ENCODE measurements at regions not wholly inside any gene's neighbourhood (a gene's known extent, or its start where the extent isn't known, plus 50 kb on each side); places are given as distances from the start of the nearest gene placed in this dataset.
"Not testable (repeated sequence)": the region's sequence is repeated elsewhere in the genome, so short reads cannot be mapped to it uniquely, and the experiment has no call there.

DNA sequence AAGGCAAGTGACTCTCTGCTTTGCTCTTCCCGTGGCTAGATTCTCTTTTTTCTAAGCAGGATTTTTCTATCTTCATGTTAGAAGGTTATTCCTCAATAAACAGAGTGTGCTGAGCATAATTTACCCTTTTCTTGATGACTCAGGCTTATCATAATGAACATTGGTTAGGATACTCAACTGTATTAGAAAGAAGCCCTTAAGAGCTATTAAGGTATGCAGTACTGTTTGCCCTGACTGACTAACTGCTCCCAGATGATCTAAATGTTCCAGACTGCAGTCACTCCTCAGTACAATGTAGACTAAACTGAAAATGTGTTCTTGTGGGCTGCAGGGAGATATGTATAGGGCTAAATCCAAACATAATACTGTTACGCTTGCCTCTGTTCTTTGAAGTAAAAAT, 687.8 kb downstream of the NUP35 start:
- FAIRE-seq, result no peak

- no peak for FAIRE-seq
Measured at GRCh38 chr2:183825710-183826109, 701.5 kb downstream of the NUP35 start.

DNA sequence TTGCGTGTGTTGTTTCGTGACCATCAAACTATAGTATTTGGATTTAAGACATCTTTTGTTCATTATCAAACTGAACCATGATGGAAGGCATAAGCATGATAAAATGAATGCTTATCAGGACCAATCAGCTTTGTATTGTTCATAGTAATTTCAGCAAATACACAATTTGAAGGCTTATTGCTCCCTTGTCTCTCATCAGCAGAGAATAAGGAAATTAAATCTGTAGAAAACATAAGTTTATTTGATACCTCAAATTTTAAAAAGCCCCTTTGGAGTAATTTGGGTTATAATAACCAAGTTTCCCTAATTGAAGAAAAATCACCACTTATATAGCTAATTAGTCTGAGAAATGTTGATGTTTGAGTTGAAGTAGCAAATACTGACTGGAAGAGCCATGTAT, 705.7 kb downstream of the NUP35 start:
- FAIRE-seq, result no peak

DNA sequence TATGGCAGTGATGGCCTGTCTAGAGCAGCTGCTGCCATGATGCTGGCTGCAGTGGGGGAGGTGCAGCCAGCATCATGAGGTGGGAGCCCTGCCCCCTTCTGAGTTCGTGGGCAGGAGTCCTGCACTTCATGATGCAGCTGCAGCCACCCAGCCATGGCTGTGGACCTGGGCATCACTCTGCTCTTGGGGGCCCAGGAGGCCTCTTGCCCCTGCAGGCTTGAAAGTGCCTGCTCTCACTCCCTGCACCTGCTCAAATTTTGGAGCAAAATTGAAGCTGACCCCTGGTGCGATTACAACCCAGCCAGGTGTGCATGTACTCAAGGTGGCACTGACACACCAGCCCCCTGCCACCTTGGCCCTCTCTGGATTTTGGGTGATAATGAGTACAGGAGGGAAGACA, 712.9 kb downstream of the NUP35 start:
- FAIRE-seq, result no peak

- FAIRE-seq, result no peak
Measured at GRCh38 chr2:183838295-183838694, 714.1 kb downstream of the NUP35 start.

DNA sequence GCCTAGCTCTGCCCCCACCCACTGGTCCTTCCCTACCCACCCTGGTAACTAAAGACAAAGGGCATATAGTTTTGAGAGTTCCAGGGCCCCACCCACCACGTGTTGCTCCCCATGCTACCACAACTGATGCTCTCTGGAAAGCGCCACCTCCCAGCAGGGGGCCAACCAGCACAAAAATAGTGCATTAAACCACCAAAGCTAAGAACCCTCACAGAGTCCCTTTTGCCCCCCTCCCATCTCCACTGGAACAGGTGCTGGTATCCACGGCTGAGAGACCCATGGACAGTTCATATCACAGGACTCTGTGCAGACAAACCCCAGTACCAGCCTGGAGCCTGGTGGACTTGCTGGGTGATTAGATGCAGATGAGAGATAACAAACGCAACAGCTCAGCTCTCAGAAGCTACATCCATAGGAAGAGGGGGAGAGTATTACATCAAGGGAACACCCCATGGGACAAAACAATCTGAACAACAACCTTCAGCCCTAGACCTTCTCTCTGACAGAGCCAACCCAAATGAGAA, 715.9 kb downstream of the NUP35 start:
- FAIRE-seq, result no peak

- not testable (repeated sequence) for FAIRE-seq
Measured at GRCh38 chr2:183849826-183850225, 725.6 kb downstream of the NUP35 start.

DNA sequence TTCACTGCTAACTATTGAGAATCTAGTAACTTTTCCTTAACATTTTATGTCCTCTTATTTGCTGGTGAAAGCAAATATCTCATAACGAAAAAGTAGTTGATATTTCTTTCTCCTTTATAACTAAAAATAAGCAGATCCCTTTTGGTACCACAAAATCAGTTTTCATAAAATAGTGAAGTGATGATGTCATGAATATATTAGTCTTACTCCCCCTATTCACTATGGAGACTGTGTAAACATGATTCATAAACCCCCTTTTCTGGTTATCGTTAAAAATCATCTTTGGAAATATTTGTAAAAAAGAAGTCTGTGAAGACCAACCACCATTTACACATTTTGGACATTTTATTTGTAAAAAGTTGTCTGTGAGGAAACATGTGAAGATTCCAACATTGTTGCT, 734.9 kb downstream of the NUP35 start:
- no peak for FAIRE-seq

DNA sequence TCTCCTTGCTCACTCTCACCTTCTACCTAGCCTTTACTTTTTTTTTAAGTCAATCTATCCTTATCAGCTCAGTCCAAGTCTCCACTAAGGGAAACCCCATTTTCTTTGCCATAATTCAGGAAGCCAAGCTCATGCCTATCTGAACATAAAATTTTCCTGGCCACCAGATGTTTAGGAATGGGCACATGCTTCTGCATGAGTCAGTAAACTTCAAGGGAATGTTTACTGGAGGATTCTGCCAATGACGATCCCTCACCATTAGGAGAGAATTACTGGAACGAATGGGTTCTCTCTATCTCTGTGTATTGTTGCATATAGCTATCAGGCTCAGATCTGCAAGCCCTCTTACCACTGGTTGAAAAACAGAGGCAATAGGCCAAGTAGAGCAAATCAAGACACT, 731.7 kb upstream of the ZNF804A start:
- no peak for FAIRE-seq

DNA sequence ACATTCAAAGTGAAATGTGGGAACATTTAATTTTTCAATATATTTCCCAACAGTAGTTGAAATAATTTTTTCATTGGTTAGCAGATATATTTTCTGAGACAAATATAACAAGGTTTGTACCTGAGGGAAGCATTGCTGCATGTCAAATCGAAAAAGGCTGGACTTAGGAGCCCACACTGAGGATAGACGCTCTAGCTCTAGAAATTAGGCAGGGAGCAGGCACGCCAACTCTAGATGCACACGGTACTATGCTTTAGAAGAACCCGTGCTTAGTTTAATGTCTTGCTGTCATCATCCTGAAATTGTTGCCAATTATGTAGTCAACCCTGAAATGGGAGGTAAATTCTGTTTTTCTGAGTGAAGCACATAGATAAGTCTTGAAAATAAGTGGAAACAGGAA, 731.1 kb upstream of the ZNF804A start:
- no peak for FAIRE-seq

GRCh38 chr2:183868153-183868552, 730.2 kb upstream of the ZNF804A start:
- FAIRE-seq, result no peak

GRCh38 chr2:183868707-183869106, 729.6 kb upstream of the ZNF804A start:
- FAIRE-seq, result no peak

- FAIRE-seq, result no peak
Measured at GRCh38 chr2:183872131-183872530, 726.2 kb upstream of the ZNF804A start.

- no peak for FAIRE-seq
Measured at GRCh38 chr2:183881978-183882377, 716.4 kb upstream of the ZNF804A start.

DNA sequence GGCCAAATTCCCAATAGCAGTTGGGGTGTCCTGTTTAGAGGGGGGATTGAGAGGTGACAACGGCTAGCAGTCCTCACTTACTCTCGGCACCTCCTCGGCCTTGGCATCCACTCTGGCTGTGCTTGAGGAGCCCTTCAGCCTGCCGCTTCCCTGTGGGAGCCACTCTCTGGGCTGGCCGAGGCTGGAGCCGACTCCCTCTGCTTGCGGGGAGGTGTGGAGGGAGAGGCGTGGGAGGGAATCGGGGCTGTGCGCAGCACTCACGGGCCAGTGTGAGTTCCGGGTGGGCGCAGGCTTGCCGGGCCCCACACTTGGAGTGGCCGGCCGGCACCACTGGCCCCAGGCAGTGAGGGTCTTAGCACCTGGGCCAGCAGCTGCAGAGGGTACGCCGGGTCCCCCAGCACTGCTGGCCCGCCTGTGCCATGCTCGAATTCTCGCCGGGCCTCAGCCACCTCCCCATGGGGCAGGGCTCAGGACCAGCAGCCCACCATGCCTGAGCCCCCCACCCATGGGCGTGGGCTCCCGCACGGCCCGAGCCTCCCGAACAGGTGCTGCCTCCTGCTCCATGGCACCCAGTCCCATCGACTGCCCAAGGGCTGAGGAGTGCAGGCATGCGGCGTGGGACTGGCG, 705.9 kb upstream of the ZNF804A start:
- no peak for FAIRE-seq

DNA sequence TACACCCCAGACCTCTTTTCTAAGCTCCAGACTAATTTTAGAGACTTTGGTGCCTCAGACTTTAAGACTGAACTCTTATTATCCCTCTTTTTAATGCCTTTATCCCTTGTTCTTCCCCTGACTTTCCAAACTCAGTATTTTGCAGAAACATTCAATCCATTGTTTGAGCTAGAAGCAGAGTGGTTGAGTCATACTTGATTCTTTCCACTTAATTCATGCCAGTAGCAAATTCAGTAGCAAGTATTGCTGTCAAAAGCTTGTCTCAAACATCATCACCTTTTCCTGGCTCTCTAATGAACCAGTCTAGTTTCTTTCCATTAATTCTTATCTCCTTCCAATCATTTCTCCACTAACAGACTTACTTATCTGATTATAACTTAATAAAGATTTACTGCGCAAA, 699.7 kb upstream of the ZNF804A start:
- no peak for FAIRE-seq

- no peak for FAIRE-seq
Measured at GRCh38 chr2:183901931-183902330, 696.4 kb upstream of the ZNF804A start.

- no peak for FAIRE-seq
Measured at GRCh38 chr2:183903026-183903425, 695.3 kb upstream of the ZNF804A start.

DNA sequence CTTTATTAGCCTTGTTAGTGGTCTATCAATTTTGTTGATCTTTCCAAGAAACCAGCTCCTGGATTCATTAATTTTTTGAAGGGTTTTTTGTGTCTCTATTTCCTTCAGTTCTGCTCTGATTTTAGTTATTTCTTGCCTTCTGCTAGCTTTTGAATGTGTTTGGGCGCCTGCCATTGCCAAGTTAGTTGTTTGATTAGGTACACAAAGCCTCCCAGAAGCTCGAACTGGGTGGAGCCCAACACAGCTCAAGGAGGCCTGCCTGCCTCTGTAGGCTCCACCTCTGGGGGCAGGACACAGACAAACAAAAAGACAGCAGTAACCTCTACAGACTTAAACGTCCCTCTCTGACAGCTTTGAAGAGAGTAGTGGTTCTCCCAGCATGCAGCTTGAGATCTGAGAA, 682.3 kb upstream of the ZNF804A start:
- FAIRE-seq, result not testable (repeated sequence)

DNA sequence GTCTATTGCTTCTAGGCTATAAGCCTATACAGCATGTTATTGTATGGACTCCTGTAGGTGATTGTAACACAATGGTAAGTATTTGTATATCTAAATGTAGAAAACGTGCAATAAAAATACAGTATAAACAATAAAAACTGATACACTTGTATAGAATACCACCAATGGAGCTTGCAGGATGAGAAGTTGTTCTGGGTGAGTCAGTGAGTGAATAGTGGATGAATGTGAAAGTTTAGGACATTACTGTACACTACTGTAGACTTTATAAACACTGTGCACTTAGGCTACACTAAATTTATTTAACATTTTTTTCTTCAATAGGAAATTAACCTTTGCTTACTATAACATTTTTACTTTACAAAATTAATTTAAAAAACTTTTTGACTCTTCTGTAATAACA, 679.2 kb upstream of the ZNF804A start:
- no peak for FAIRE-seq

DNA sequence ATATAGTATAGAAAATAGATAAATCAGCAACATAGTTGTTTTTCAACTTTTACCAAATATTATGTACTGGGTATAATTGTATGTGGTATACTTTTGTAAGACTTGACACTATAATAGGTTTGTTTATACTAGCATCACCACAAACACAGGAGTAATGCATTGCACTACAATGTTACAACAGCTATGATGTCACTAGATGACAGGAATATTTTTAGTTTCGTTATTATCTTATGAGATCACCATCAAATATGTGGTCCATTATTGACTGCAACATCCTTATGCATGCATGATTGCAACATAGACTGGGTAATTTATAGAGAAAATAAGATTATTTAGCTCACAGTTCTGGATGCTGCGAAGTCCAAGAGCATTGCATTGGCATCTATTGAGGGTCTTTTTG, 678.4 kb upstream of the ZNF804A start:
- FAIRE-seq, result no peak

DNA sequence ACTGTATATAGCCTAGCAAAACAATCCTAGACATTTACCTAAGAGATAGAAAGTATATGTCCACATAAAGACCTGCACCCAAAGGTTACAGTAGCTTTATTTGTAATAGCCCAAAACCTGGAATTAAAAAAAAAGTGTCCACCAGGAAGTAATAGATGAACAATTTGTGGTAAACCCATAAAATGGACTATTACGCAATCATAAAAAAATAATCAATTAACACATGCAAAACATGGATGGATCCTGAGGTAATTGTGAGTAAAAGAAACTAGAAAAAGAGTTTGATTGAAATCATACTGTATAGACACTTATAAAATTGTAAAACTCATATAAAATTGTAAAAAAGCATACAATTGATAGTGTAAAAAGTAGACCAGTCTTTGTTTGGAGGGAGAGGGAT, 673.0 kb upstream of the ZNF804A start:
- FAIRE-seq, result no peak

DNA sequence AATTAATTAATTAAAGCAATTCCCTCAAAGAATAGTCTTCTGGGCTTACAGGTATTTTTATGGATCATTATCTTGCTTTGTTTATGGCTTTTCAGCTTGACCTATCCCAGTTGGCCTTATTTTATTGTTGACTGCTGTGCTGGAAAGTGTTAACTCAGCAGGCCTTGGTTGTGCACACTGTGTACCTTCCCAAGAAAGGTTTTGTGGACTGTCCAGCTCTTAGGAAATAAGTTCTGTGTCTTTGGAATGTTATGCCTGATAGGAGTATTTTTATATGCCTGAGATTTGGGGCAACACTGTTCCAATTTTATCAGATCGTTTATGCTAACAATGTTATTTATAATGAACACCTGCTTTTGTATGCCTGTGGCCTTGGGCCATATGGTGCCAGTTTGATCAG, 671.9 kb upstream of the ZNF804A start:
- FAIRE-seq, result no peak

- no peak for FAIRE-seq
Measured at GRCh38 chr2:183927406-183928325, 670.7 kb upstream of the ZNF804A start.

Data from A204.1 (cell line).